HG03432 (cell line): ENCODE measurements at regions not wholly inside any gene's neighbourhood (a gene's known extent, or its start where the extent isn't known, plus 50 kb on each side); places are given as distances from the start of the nearest gene placed in this dataset.

ENCODE experiments used
- ATAC-seq: cut with Tn5 transposase; IDR thresholded peaks from one replicate; pipeline ENCODE4 v1.9.1; 2021; ENCODE audit warnings: mild to moderate bottlenecking, moderate library complexity; ENCODE audit not compliant: unreplicated experiment

DNA sequence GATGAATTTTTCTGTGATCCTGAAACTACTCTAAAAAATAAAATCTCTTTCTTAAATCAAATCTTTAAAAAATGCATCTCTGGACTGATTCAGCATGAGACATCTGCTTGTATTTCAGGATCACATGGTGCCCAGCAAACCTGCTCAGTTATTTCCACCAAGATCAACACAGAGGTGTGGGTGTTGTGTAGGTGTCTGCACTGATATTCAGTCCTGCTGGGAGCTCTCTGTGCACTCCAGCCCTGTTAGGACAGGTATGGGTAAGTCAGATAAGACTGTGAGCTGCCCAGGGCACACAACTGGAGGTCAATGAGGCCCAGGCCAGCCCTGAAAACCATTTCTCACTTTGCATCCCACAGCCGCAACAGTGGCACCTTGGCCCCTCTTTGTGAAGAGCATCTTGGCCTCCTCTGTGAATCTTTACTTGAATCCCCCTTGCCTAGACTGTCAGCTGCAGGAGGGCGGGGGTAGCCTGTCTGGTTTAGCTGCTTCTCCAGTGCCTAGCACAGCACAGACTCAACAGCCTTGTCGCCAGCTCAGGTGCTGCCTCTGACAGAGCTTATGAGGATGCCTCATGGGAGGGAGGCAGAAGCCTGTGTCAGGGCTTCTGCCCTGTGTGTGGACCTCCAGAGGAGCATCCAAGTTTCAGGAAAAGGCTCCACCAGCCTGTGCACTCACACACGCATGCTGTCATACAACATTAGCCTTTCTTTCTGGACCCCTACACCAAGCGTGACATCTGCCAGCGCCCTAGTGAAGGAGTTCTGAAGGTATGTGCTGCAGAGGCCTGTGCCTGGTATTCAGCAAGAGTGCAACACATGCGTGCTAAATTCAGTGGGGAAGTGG lies 187.6 kb upstream of the CST7 start:
- ATAC-seq = no peak

DNA sequence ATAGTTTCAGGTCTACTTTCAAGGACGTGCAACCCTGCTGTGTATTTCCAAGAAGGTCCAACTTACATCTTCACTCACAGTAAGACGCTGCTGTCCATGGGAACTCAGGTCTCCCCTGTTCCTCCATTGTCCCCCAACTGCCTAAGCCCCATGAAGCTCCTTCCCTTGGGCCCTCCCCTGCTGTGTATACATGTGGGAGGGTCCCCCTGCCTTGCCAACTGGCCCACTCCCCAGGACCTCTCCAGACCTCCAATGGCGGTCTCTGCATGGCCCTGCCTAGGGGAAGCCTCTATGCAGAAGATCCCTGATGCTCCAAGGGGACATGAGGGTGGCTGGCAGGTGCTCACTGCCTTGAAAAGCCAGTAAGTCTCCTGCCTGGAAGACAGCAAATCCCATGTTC lies 186.7 kb upstream of the CST7 start:
- no peak for ATAC-seq

DNA sequence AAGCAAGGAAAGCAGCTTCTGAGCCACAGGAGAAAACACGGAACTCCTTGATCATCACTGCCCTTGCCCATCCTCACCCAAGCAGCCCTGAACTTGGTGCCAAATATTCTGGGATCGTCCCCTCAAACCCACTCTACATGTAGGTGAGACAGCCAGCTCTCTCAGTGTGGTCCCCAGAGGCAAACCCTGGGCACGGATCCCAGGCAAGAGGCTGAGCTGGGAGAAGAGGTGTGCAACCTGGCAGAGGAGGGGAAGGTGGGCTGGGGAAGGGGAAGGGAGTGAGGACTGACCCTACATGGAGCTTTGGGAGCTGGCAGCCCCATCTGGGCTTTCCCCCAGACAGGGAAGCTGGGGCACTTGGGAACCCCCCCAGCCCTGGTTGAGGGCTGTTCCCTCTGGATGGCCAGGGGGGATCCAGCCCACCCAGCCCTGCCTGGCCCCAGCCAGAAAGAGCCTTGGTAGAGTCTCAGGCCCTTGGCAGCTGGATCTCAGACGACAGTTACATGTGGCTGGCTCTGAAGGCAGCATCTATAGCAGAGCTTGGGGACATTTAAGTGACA lies 186.2 kb upstream of the CST7 start:
- no peak for ATAC-seq

DNA sequence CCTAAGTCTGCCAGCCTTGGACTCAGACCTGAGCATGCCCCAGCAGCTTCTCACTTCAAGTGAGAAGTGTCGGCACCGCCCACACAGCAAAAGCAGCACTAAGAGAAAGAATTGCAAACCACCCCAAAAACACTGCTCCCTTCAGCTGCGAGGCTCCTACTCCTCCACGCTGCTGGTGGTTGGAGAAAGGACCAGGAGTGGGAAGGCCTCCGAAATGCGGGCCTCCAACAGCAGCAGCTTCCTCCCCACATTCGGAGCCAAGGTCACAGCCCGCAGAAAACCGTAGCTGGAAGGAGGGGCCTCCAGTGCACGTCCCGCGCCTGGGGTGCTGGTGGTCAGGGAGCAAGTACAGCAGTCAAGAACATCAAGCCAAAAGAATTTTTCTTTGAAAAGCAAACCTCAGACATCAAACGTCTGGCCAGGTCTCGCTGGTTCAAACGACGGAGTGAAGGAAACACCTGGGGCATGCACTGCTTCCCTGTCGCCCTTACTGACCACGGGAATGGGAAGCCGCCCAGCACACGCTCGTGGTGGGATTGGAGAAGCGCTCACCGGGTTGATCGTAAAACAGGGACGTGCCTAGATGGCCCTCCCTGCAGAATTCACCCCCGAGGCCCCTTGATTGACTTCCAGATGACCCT lies 185.6 kb upstream of the CST7 start:
- ATAC-seq = no peak

DNA sequence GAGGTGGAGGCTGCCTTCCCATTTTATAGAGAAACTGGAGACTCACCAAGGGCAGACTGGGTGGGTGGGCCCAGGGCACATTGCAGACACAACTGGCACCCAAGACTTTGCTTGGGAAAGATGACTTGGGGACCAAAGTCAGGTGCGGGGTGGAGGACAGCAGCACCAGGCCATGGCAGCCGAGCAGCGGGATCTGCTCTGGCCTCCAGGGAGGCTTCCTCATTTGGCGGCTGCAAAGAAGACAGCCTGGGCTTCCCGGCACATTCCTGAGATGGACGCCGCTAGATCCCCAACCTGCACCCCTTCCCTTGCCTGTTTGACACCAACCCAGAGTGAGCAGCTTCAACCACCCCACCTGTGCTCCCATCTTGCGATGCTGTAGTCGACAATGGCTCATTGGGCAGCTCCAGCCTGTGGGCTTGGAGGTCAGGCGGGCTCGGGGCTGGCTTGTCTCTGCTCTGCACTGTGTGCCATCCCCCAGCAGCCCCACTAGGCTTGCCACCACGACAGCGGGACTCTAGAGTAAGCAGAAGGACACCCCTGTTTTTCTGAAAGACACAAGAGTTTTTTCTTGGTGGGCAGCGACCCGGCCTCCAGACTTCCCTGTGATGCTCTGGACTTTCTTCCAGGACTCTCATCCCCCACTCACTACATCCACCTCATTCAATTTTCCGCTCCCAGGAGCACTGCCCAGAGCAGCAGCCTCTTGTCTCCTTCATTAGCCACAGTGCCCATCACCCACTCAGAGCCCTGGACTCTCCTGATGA lies 184.9 kb upstream of the CST7 start:
- ATAC-seq = no peak

DNA sequence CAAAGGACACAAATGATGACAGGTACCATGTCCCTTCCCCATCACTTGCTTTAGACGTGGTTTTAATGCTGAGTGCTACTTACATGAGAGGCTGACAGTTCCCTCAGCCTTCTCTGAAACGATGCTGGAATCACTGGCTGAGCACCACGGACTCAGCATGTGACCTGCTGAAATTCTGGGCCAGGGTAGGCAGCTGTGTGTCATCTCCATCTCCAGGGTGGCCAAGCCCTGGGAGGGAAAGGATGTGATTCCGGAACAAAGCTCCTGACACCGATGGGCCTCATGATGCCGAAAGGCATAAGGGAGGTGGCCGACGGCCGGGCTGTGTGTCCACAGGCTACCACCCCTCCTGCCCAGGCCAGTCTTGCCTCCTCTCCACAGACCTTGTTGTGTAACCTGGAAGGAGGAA lies 184.3 kb upstream of the CST7 start:
- ATAC-seq = no peak

DNA sequence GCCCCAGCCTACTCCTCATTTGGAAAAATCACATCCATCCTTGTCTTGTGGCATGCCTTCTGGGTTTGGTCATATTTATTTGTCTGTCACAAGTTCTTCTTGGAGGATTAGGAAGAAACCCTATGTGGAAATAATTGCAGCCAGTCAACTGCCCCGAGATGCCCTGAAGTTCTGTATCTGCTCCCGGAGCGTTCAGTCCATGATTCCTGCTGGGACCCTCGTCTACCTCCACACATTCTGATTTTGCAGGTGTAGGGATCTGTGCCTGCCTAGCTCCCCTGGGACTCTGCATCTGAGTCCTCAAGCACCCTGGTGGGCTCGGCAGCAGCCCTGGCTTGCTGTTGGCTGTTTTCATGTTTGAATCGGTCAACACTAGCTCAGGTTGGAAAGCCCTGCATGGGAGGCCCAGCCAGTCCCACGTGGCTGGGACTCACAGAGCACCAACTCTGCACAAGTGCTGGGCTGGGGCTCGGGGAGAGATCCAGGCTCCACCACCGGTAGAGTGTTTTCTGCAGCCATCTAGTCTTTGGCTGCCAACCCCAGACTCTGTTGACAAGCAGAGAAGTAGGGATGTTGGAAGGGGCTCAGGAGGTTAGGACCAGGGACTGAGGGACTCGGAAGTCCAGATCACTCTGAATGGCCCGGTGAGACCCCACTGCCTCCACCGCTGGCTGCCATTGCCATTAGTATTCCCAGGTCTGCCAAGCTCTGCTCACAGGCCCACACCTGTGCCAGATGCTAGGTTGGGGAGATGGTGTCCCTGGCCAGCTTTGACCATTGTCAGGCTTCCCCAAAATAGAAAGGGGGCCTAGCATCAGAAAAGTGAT lies 183.5 kb upstream of the CST7 start:
- no peak for ATAC-seq

DNA sequence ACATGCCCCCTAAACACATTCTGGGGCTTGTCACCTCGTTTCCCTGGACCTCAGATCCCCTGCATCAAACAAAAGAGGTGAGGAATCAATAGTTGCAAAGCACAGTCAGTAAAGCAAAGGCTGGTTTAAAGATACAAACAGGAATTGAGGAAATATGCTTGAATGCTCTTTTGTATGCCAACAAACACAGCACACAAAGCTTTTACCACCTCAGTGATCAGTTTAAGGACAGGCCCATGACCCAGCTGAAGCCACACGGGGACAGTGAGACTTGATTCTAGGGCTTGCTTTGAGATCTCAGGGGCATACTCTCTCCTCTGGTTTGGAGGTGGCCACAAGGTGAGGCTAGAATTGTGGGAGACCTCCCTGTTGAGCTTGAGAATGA lies 182.9 kb upstream of the CST7 start:
- ATAC-seq = no peak

DNA sequence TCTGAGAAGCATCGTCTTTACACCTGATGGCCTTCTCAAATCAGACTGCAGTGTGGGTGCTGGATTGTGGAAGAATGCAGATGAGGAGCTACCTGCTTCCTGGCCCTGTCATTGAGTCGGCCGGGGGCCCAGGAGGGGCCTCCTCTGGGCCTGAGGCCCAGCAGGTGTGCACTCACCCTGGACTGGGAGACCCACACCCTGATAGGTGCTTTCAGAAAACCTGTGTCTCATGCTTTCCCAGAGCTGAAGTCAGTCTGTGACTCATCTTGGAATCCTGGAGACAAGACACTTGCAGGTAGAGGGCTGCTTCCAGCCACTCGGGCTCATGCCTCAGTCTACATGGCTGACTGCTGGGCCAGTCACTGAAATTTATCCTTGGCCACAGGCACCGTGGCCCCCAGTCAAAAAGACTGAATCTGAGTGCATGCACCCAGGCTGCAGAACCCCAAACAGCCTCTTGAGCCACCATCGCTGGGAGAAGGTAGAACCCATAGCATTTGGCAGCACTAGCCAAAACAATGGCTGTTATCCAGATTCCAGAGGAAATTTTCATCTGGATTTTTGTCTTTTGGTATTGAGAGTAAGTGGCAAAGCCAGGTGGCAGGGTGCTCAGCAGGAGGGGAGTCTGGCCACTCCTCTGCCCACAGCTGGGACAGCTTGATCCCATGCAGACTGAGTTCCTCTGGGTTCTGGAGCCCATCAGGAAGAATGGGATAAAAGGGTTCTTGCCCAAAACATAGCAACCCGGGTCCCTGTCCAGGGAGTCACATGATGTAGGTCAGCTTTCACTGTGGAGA lies 182.0 kb upstream of the CST7 start:
- no peak for ATAC-seq

DNA sequence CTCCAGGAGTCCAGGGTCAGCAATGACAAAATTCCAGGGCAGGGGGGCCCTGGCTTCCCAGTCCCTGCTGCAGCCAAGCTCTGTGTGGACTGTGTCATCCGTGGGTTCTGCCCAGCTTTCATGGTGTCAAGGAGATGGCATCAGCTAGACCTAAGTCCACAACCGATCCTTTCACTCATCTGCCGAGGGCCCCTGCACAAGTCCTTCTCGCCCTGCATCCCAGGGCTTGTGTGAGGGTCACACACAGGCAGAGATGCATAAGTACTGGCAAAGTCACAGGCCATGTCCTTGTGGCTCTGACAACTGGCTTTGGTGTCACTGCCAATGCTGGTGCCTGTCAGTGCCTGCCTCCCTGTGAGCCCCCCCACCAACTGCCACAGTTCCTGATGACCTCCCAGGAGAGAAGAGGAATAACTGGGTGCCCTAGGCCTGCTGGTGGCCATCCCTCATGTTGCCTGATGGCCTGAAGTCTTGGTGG lies 181.4 kb upstream of the CST7 start:
- no peak for ATAC-seq

DNA sequence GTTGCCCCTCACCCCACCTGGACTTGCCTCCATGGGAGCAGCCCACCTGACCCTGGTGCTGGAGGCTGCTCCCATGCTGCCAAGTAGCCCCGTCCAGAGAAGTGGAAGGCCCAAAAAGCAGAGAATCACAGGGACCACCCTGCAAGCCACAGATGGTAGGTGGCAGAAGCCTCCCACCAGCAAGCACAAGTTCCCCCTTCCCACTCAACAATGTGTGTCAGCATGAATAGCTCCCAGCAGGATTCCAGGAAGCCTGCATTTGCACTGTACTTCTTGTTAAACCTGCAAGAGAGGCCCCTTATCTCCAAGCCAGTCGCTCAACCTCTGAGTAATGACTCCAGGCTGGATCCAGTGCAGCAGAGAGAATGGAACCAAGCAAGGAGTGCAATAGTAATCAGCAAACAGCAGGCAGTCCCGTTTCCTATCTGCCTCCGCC lies 180.8 kb upstream of the CST7 start:
- ATAC-seq = no peak

DNA sequence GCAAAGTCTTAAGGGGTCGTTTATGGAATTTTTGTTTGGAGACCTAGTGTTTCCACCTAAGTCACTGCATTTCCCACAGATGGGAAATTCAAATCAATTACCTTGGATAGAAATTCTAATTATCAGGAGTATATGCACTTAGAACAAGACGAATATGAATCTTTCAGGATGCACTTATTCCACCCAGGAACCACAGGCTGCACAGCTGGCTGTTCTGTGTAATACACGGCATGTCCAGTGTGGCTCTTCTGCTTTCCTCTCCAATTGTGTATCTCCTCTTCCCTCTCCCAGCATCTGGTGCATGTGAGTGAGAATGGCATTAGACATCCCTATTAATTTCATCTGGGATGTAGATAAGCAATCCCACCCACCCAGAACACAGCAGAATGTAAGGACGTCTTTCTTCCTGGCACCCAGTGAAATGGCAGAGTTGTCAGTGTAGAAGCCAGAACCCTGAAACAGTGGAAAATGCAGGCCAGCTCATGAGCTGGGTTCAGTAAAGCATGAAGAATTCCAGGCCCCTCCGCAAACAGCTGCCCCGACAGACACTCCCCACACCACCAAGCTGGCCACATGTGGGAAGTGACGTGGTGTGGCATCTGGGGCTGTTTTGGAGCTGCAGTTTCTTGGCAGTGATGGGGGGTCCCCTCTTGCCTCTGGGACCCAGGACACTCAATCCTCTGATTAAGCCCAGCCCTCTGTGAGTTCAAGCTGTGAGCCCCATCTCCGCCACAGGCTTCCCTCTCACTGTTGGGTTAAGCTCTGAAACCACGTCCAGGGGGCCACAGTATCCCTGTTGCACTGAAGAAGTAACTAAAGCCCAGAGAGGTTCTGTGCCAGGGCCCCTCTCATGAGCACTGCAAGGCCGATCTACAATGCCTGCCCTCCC lies 180.1 kb upstream of the CST7 start:
- ATAC-seq = no peak

DNA sequence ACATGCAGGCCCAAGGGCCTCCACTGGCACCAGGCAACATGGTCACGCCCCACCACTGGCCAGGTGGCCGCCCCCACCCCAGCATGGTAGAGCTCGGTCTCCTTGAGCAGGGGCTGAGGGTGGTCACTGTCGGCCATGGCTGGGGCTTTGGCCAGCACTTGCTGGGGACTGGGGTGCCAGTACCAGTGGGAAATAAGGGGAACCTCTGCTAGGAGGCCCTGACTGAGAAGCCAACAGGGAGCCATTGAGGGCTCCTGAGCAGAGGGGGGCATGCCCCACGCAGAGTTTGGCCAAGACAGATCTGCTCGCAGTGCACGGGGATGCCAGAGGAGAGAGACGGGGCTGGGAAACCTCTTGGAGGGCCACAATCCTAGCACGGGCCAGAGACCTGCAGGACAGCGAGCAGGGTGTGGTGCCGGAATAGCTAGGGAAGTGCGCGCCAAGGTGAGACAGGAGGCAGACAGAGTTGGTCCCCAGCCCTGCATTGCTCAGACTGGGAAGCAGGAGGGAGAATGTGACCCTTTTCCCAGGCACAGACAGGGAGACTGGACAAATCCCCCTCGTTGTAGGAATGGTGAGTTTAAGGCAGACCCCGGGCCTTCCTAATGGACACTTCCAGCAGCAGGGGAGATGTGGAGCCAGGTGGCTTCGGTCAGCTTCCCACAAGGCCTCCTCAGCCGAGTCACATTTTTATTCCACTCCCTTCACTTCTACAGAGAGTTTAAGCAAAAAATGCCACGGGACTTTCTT lies 179.0 kb upstream of the CST7 start:
- ATAC-seq = no peak

DNA sequence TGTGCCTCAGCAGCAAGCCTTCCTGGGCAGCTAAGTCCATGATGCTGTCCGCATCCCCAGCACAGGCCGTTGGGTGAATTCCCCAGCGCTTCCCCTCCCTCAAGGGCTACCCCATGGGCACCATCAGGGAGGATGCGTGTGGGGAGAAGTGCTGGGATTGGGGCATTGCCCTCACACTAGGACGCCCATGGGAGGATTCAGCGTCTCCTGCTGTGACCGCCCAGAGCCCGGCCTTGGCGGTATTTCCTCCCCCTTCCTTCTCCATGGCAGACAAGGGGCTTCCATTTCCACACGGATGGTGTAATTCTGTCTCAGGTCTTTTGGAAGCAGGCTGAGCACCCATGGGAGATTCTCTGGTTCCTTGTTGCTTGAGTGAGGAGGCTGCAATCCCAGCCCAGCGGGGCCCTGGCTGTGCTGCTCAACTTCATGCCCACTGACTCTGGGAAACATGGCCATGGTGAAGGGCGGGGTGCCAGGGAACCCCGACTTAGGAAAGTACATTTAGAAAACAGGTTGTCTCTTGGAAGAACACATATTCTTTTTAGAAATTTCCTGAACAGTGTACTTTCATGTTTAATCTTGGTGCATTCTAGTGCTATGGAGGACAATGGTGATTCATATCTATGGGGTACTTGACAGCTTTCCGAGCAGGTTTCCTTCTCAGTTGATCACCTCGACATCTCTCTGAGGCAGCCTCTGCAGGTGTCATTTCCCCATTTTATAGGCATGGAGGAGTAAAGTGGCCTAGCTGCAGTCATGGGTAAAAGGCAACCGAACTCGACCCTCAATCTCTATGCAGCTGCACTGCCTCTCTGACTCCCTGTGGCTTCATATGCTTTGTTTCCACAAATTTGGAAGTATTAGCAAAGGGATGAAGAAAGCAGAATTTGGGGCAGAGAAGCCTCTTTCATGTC lies 178.2 kb upstream of the CST7 start:
- no peak for ATAC-seq

DNA sequence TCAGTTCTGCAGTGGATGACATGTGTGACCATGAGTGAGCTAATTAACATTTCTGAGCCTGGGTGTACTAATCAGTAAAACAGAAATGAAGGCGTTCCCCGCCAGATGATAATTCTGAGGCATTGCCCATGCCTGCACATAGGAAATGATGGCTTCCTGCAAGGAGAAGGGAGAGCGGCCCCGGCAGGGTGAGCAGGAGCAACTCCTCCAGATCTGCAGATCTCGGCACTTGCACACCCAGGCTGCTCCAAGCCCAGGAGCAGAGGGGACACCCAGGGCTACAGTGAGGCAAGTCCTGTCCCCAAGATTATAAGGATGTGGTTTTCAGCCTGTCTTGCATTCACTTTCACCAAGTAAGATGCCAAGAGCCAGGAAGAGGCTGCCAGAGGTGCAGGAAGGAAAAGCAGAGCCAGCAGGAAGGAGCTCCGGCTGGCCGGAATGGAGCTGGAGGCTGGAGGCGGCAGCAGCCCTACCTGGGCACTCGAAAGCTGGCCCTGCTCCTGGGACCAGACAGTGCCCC lies 177.5 kb upstream of the CST7 start:
- no peak for ATAC-seq

DNA sequence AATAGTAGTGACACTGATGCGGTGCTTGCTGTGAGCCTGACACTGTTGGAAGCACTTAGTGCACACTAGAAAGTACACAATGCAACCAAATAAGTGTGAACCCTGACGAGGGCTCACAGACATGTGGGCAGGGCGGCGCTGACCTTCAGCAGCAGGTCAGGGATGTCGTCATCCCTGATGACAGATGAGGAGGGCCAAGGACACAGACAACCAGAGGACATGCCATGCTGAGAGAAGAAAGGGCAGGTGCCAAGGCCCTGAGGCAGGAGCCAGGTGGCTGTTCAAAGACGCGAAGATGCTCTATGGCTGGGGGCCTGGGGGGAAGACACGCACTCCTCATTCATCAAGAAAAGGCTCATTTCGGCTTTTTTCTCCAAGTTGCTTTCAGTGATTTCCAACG lies 176.4 kb upstream of the CST7 start:
- ATAC-seq = no peak

DNA sequence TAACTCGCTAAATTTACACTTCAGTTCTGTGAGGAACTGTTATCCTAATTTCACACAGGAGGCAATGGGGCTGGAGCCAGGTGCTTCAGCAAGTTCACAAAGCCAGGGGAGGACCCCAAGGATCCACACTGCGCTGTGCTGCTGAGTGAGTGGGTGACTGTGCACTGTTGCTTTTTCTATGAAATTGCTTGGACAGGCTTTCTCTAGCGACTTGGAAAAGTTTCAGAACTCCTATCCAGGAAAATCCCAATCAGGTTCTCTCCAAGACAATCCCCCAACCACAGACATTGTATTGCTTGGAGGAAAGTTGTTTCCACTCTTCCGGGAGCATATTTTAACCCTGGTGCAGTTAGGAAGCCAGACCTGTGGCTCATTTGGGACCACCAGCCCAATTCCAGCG lies 175.9 kb upstream of the CST7 start:
- ATAC-seq = no peak
